ENCODE measurements at regions not wholly inside any gene's neighbourhood (a gene's known extent, or its start where the extent isn't known, plus 50 kb on each side); places are given as distances from the start of the nearest gene placed in this dataset.

DNA sequence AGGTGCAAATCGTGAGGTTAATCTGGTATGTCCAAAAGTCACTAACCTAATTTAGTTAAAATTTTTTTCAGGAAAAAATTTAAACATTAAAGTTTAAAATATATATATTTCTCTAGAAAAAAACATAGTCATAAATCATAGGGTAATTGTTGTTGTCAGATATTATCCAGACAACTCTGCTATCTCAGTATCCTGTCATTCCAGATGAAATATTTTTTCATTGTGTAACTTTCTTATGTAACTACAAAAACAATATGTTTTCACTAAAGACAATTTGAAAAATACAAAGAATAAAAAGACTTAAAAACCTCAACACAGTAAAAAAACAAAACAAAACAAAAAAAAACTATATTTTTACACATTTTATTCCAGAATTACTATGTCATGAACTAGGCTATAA is 57.6 kb downstream of the TENT5A start:
- intact Hi-C loops (cut with DNase I), result no loop called here
- no peak for DNase-seq (ENCODE audit: low spot score)

DNA sequence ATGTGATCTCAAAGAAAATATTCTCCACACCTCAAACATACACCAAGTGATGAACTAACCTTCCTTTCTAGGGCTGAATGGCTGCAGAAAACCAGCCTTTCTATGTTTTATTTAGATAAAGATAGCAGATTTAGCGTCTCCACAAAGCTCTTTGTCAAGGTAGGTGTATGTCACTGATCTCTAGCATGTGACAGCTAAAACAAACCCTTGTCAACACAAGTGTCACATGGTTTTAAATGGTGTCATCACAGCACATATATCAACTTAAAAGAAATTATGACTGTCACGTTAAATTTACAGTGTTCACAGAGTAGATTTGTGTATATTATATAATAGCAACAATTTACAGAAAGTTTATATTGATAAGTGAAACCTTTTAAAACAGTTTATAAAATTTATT is 58.3 kb downstream of the TENT5A start:
- intact Hi-C loops (cut with DNase I), result no loop called here
- DNase-seq (ENCODE audit: low spot score), result no peak

DNA sequence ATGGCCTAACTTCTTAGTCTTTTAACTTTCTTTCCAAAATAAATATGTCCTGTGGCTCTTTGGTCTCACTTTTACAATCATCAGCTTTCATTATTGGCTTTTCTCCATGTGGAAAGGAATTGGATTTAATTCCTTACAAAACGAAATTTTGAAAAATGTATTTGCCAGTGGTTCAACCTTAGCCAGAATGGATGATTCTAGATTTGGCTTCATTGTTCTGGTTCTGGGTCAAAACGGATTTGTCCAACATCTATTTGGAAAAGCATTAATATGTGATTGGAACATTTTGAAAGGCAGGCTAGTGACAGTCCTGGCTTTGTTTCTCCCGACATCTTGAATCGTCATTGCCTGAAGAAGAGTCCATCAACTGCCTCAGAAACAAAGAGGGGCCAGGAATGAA is 59.2 kb downstream of the TENT5A start:
- intact Hi-C loops (cut with DNase I), result no loop called here
- DNase-seq (ENCODE audit: low spot score), result no peak

DNA sequence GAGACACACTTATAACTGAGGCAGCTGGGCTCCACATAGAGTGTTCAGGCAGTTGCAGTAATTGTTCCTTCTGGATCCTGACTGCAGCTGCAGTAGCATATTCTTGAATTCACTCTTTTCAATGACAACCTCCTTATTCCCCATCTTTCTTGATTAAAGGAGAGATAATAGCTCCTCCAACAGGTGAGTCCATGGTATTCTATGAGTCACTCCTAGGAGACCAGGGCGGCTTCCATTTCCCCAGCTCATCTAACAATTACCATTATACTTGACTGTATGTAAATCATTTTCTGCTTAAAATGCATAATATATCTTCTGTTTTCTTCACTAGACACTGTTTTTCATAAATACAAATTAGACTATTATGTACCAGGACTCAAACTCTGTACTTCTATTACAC is 62.4 kb downstream of the TENT5A start:
- intact Hi-C loops (cut with DNase I), result no loop called here
- DNase-seq (ENCODE audit: low spot score), result no peak

DNA sequence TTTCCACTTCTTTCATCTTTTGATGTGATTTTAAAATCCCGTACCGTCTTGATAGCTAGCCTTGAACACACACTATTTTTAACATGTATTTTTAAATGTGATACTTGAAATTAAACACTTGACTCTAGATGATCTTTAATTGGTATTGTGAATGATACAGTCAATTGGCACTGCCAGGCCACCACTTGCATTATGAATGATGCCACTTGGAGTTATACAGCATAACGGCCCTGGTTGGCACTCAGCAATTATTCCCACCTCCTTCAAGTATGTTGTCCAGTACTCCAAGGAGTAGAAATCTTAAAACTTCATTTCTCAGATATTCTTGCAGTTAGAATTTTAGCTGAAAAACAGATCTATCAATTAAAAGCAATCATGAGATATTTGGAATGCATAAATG is 62.9 kb downstream of the TENT5A start:
- no peak for DNase-seq (ENCODE audit: low spot score)
- intact Hi-C loops (cut with DNase I), result no loop called here

DNA sequence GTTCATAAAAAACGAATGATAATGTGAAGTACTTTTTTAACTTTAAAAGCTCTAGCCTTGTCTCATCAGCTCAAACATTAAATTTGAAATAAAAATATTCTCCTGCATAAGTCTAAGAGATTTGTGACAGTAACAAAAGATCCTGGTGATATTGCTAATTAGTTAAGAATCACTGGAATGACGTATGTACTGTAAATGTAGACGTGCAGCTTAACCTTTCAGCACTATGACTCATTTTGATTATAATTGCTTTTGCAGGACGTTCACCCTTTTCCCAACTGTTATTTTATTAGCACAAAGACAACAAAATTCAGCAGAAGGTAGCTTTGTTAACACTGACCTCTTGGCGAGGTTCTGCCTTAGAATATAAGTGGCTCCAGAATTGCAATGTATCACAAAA is 68.6 kb downstream of the TENT5A start:
- no peak for DNase-seq (ENCODE audit: low spot score)
- intact Hi-C loops (cut with DNase I), result no loop called here

DNA sequence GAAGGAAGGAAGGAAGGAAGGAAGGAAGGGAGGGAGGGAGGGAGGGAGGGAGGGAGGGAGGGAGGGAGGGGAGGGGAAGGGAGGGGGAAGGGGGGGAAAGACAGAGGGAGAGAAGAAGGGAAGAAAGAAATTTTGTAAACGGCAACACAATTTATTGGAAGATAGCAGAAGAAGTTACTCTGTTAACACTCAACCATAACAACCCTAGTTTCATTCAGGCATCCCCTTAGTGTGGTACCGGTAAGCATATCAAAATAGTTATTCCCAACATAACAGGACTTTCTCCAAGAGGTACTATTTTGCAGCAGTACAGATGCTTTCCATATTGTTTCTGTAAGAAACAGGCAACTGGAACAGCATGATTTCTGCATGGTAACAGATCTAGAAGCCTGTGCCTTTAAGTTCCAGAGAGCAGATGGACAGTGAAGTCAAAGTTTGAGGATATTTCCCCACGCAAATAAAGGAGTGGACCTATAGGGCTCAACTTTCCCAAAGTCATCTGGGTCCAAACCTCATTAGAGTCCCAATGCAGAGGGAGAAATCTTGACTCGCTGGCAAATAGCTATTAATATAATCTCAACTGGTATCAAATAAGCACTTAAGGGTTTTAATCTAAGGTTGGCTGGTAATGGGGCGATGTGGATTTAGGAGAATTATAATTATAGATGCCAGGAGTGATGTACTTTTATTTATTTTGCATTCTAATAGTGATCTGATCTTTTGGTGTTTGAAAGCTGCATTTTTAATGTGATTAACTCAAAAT is 69.4 kb downstream of the TENT5A start:
- intact Hi-C loops (cut with DNase I), result no loop called here
- no peak for DNase-seq (ENCODE audit: low spot score)

DNA sequence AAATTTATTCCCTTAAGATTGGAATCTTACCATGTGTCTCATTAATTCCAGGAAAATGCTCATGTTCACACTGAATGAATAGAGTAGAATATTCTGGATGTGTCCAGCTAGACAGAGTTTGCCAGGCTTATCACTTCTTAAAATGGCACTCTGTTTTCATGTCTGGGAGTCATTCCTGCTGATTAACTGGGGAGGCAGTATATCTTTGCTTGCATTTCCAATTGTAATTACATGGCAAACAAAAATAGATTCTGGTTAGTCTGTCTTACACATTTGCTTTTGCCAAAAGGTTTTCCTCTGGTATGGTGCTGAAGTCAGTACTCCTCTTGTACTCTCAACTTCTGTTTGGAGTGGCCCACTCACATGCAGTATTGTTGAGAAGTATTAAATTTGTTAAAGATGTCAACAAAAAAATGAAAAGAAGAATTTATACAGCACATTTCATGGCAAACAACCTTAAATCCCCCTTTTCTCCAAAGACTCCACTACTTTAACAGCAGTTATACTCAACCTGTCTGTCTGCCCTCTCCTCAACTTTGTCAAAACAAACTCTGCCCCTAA is 70.2 kb downstream of the TENT5A start:
- DNase-seq (ENCODE audit: low spot score), result no peak

DNA sequence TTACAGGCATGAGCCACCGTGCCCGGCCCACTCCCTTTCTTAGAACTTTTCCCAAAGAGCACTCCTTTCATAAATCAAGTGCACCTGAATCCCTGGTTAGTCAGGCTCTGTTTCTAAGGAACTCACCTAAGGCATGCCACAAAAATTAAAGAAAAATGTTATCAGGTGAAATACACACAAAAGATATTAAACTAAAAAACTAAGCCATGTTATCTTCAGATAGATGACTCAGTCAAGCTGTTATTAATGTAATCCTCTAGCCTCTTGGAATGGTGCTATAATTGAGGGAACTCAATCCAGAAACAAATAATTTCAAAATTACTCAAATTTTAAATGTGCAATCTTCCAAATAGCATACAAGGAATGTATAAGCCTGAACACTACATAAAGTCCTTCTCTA is 83.0 kb downstream of the TENT5A start:
- intact Hi-C loops (cut with DNase I), result no loop called here

More for the DNA sequence above, 70.2 kb downstream of the TENT5A start:
- intact Hi-C loops (cut with DNase I), result no loop called here

DNA sequence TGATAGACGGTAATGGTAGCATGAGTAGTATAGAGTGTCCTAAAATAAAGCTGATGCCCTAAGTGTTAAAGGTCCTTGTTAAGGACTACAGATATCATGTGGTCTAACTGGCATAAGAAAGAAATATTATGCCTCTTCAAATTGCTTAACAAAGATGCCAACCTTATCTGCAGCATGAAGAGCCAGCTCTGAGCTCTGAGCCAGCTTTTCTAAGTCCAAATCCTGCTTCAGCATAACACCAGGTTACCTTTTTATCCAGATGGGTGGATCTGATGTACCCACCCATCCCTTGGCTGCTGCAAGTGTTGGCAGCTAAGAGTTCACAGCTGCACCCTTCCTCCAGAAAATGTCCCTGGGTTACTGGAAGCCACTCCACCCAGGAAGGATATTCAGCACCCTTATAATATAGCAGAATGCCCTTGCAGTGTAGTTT is 83.8 kb downstream of the TENT5A start:
- no peak for DNase-seq (ENCODE audit: low spot score)
- intact Hi-C loops (cut with DNase I), result no loop called here

More for the DNA sequence above, 83.0 kb downstream of the TENT5A start:
- no peak for DNase-seq (ENCODE audit: low spot score)

DNA sequence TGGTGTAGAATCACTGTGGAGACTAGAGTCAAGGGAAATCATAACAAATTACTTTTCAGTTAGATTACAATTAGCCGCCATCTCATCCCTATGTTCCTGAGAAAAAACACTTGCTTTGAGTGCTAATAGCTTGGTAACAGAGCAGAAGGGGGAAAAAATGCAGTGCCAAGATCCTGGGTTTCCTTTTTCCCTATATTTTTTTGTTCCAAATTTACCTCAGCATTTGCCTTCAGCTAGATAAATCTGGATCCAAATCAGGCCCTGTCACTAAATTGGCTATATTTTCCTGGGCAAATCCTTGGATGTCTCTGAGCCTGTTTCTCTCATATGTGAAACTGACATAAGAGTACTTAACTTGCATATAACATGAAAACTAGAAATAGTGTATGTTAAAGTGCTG is 86.0 kb downstream of the TENT5A start:
- intact Hi-C loops (cut with DNase I), result no loop called here
- no peak for DNase-seq (ENCODE audit: low spot score)

DNA sequence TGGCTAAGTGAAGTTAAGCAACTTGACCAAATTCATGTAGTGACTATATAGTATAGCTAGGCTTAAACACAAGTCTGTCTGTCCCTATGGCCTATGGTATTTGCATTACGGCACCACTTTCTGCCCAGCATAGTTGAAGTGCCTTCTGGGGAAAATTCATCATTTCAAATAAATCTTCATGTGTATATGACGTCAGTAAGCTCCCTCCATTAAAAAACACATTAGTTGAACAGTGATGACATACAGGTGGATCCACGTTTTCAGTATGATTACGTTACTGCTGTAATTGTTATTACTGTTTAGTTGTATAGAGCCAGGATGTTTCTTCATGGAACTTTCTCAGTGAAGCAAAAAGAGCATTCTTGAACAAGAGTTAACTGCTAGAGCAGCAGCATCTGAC is 96.2 kb downstream of the TENT5A start:
- DNase-seq (ENCODE audit: low spot score), result no peak
- intact Hi-C loops (cut with DNase I), result no loop called here

DNA sequence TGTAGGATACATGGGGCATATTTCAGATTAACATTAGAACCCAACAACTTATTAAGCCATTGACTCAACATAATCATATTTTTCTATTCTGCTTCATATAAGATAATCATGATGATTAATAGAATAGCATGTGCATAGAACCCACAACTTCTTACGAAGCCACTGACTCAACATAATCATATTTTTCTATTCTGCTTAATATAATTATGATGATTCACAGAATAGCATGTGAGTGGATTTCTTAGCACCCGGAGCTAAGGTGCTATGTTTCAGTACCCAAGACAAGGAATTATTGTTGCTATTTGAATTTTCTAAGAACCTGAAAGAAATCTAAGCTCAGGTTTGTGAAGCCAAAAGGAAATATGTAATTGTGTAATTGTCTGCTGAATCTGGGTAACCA is 96.8 kb downstream of the TENT5A start:
- intact Hi-C loops (cut with DNase I), result no loop called here
- no peak for DNase-seq (ENCODE audit: low spot score)

DNA sequence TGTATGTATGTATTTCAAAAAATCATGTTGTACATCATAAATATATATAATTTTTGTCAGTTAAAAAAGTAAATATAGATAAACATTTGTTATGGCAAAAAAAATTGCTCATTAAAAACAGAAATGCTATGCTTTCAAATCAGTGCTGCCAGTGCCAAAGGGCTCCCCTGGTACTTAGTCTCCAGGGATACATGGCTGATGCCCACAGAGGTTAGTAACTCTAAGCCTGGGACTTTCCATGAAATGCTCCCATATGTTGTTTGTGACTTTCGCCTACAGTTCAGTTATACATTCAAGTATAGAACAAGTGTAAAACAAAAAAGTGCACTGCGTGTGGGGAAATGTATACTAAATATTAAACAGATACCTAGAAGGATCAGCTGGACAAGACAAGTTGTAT is 104.0 kb downstream of the TENT5A start:
- intact Hi-C loops (cut with DNase I), result no loop called here
- DNase-seq (ENCODE audit: low spot score), result no peak

DNA sequence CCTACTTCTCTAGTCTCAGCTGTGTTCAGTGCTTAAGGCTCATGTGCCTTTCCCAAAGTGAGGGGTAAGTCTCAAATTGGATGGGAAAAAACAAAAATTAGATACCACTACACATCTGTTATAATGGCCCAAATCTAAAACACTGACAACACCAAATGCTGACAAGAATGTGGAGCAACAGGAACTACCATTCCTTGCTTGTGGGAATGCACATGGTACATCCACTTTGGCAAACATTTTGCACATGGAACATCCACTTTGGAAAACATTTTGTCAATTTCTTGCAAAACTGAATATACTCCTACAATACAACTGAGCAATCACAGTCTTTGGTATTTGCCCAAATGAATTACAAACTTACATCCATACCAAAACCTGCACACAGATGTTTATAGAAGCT is 109.3 kb downstream of the TENT5A start:
- DNase-seq (ENCODE audit: low spot score), result no peak
- intact Hi-C loops (cut with DNase I), result no loop called here

DNA sequence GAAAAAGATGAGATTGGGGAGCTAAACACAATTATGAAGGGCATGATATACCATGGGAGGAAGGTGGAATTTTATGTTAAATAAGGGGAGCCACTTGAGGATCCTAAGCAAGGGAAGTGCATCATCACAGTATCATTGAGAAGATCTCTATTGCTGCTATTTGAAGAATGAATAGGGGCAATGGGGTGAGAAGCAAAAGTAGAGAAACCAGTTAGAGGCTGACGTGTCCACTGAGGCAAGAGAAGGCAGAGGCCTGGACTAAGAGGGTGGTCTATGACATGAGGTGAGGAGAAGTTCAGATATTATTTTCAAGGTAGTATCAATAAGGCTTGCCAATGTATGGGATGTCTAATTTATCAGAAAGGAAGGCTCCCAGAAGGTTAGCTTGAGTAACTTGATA is 111.6 kb downstream of the TENT5A start:
- DNase-seq (ENCODE audit: low spot score), result no peak
- intact Hi-C loops (cut with DNase I), result no loop called here

DNA sequence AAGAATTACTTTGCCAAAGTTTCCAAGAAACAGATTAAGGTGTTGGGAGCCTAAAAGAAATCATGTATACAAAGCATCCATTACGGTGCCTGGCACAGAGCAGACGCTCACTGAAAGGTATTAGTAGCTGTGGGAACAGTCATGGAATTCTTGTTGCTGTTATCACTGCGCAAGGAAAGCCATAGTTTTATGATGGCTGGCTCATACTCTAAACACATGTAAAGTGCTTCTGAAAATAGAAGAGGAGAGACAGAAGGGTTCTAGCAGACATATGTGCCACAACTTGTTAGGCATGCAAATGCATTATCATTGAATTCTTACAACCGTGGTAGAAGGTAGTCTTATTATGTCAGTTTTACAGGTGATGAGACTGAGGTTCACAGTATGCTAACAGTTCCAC is 112.4 kb downstream of the TENT5A start:
- DNase-seq (ENCODE audit: low spot score), result no peak
- intact Hi-C loops (cut with DNase I), result no loop called here

DNA sequence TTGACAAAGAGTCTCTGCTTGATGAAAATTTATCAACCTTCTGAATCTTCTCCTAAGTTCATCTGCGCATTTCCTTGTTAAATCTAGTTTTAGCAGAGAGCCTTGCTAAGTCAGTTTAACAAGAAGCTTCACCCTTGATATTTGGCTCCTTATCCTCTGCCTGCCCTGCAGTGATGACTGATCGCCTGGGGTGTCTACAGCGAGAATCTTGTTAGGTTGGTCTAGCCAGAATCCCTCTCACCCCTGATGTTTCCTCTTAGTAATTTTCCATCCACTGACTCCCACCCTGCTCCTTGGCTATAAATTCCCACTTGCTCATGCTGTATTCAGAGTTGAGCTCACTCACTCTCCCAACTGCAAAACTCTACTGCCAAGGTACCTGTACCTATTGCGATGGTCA is 114.1 kb downstream of the TENT5A start:
- intact Hi-C loops (cut with DNase I), result no loop called here
- no peak for DNase-seq (ENCODE audit: low spot score)

DNA sequence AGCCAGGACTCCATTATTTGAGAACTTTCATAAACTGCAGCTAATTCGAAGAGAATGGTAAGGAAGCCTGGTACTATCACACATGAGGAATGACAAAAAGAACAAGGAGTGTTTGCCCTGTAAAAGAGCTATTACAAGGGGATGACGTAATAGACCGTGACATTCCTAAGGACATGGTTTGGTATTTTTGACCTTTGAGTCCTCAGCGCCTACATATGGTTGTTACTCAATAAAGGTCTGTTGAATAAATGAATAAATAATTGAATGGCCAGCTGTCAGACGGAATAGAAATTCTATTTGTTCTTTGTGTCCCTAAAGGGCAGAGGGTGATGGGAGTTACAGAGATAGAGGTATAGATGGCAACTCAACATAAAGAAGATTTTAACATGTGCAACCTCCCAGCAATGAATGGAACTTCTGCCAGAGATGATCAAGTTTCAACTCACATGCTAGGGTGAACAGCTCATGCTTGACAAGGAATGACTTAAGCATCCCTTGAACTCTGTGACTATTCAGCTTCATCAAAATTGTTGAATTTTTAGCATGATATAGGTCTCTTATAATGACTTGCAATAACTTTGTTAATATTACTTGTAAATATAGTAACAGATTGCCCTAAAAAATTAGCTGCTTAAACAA is 115.4 kb downstream of the TENT5A start:
- no peak for DNase-seq (ENCODE audit: low spot score)
- intact Hi-C loops (cut with DNase I), result no loop called here

DNA sequence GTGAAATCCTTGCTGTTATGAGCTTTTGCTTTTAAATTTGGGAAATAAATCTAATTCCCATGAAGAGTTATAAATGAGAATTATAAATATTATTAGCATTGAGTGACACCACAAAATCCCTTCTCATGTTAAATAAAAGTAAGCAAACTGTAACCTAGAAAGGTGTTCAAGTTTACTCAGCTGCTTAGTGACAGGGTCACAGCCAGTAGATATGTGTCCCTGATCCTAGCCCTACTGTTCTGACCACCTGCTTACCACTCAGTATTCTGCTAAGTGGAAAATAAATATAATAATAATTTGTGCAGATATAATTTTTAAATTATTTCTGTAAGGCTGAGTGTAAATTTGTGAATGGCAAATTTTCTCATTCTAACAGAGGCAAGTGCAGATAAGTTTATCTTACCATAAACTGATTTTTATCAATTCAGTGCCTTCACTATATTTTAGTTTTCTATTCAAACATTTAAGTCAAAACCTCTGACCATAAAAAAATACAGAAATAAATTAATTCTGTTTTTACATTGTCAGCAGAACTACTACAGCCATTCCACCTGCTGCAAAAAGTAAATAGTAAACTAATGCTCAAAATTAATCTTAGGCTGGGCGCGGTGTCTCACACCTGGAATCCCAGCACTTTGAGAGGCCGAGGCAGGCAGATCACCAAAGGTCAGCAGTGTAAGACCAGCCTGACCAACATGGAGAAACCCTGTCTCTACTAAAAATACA is 118.2 kb downstream of the TENT5A start:
- intact Hi-C loops (cut with DNase I), result no loop called here
- no peak for DNase-seq (ENCODE audit: low spot score)
